HEK293T (cell line): ENCODE measurements at regions not wholly inside any gene's neighbourhood (a gene's known extent, or its start where the extent isn't known, plus 50 kb on each side); places are given as distances from the start of the nearest gene placed in this dataset.

Source experiments
- CTBP1 ChIP-seq: fragments of 450-650 bp; IDR thresholded peaks from 2 replicates; pipeline ENCODE4 v1.6.1; 2016; ENCODE audit warnings: borderline replicate concordance
- ELF4 ChIP-seq: fragments of 450-650 bp; IDR thresholded peaks from 2 replicates; pipeline ENCODE4 v1.6.1; 2017; ENCODE audit warnings: antibody characterized with exemption
- FOXA1 ChIP-seq: fragments of 450-650 bp; IDR thresholded peaks from 2 replicates; pipeline ENCODE4 v1.6.1; 2016; ENCODE audit warnings: mild to moderate bottlenecking
- FOXK2 ChIP-seq: fragments of 450-650 bp; IDR thresholded peaks from 2 replicates; pipeline ENCODE4 v1.6.1; 2016; ENCODE audit warnings: mild to moderate bottlenecking
- FOXM1 ChIP-seq: fragments of 450-650 bp; IDR thresholded peaks from 2 replicates; pipeline ENCODE4 v1.6.1; 2017; ENCODE audit warnings: mild to moderate bottlenecking, borderline replicate concordance
- HDGF ChIP-seq: fragments of 450-650 bp; IDR thresholded peaks from 2 replicates; pipeline ENCODE4 v1.6.1; 2017; ENCODE audit warnings: antibody characterized with exemption, borderline replicate concordance
- NFRKB ChIP-seq: fragments of 450-650 bp; IDR thresholded peaks from 2 replicates; pipeline ENCODE4 v1.6.1; 2016; ENCODE audit warnings: mild to moderate bottlenecking, moderate library complexity
- PKNOX1 ChIP-seq: fragments of 450-650 bp; IDR thresholded peaks from 2 replicates; pipeline ENCODE4 v1.6.1; 2016
- SP1 ChIP-seq: fragments of 450-650 bp; IDR thresholded peaks from 2 replicates; pipeline ENCODE4 v1.6.1; 2017
- SUZ12 ChIP-seq: fragments of 450-650 bp; IDR thresholded peaks from 2 replicates; pipeline ENCODE4 v1.6.1; 2016; ENCODE audit warnings: mild to moderate bottlenecking
- TARDBP ChIP-seq: fragments of 450-650 bp; IDR thresholded peaks from 2 replicates; pipeline ENCODE4 v1.6.1; 2016

GRCh38 chrX:114050075-114050796 is 533.6 kb upstream of the HTR2C start:
- TF ChIP-seq HDGF: no peak
- TF ChIP-seq SP1: no peak
- TF ChIP-seq ELF4: no peak
- TF ChIP-seq FOXK2: no peak
- TF ChIP-seq SUZ12: no peak
- TF ChIP-seq NFRKB: no peak
- TF ChIP-seq FOXA1: no peak
- no peak for TF ChIP-seq PKNOX1
- TF ChIP-seq TARDBP: no peak
- no peak for TF ChIP-seq CTBP1
- TF ChIP-seq FOXM1: no peak
